A549 (cell line): ENCODE measurements at regions not wholly inside any gene's neighbourhood (a gene's known extent, or its start where the extent isn't known, plus 50 kb on each side); places are given as distances from the start of the nearest gene placed in this dataset.

ENCODE experiments used
- ATAC-seq, 2 experiments: fragments of 200-7000 bp in 1 of 2; fragments of >200 bp in 1 of 2; cut with Nextera tagmentation in 1 of 2; cut with Tn5 transposase in 1 of 2; 3 replicates each; pipeline versions ENCODE4 v1.8.0 to v1.9.1; 2018 to 2020; ENCODE audit warnings: mild to moderate bottlenecking in 1 of 2, moderate library complexity in 1 of 2
- CTCF ChIA-PET: fragments of 300-600 bp; sonication (Branson Sonifier 250); formaldehyde crosslinking; extraction: SDS; loops from one replicate; lab custom pipeline; 2021; ENCODE audit warnings: antibody characterized with exemption, inconsistent platforms; lab: Yijun Ruan, JAX
- POLR2A ChIA-PET: fragments of 350-600 bp; formaldehyde crosslinking; extraction: SDS; loops from one replicate; lab custom pipeline; 2021; ENCODE audit warnings: antibody characterized with exemption, inconsistent platforms; lab: Yijun Ruan, JAX
- DNase-seq, 2 experiments: peaks; one replicate each; pipeline versions ENCODE4 v3.0.0 to v3.0.0-alpha.2; 2011 to 2016; ENCODE audit warnings: low read depth in 1 of 2, low spot score in 1 of 2
- FAIRE-seq: peaks from 2 replicates; lab custom pipeline; 2011; peaks lifted over from hg19 to GRCh38; lab: Jason Lieb, UNC
- H3K27ac ChIP-seq, 2 experiments: fragments of >200 bp; sonication (Bioruptor Twin); formaldehyde crosslinking; 3 replicates each; pipeline ENCODE4 v1.5.1; 2016 to 2017
- H3K4me1 ChIP-seq: fragments of >200 bp; sonication (Bioruptor Twin); formaldehyde crosslinking; 3 replicates; pipeline ENCODE4 v1.6.1; 2016
- H3K4me2 ChIP-seq: fragments of >200 bp; sonication (Bioruptor Twin); formaldehyde crosslinking; 3 replicates; pipeline ENCODE4 v1.6.1; 2016
- H3K4me3 ChIP-seq: fragments of >200 bp; sonication (Bioruptor Twin); formaldehyde crosslinking; 3 replicates; pipeline ENCODE4 v1.5.1; 2016
- H3K9me3 ChIP-seq: fragments of >200 bp; sonication (Bioruptor Twin); formaldehyde crosslinking; 3 replicates; pipeline ENCODE4 v1.6.1; 2016
- BCL3 ChIP-seq: fragments of >200 bp; sonication (Bioruptor Twin); formaldehyde crosslinking; IDR thresholded peaks from 3 replicates; pipeline ENCODE4 v1.6.1; 2016
- BHLHE40 ChIP-seq: IDR thresholded peaks from 2 replicates; pipeline ENCODE4 v1.6.1; 2012; ENCODE audit warnings: low read depth, low read length, inconsistent platforms
- CBX8 ChIP-seq: fragments of 200-600 bp; sonication (generic); IDR thresholded peaks from 2 replicates; pipeline ENCODE4 v1.6.1; 2016
- CEBPB ChIP-seq, 2 experiments: fragments of >200 bp in 1 of 2; sonication (Bioruptor Twin) in 1 of 2; formaldehyde crosslinking in 1 of 2; IDR thresholded peaks; 2 replicates each; pipeline ENCODE4 v1.6.1; 2012 to 2016
- E2F6 ChIP-seq: IDR thresholded peaks from 2 replicates; pipeline ENCODE4 v1.6.1; 2012; ENCODE audit warnings: low read depth, borderline replicate concordance
- EHMT2 ChIP-seq: fragments of 200-600 bp; sonication (generic); IDR thresholded peaks from 2 replicates; pipeline ENCODE4 v1.6.1; 2016; ENCODE audit warnings: antibody characterized with exemption, low read depth, mild to moderate bottlenecking, moderate library complexity
- EP300 ChIP-seq, 2 experiments: fragments of >200 bp; sonication (Bioruptor Twin); formaldehyde crosslinking; IDR thresholded peaks; 2 replicates in 1 of 2; 3 replicates in 1 of 2; pipeline ENCODE4 v1.6.1; 2016 to 2017
- ESRRA ChIP-seq: fragments of 150-350 bp; IDR thresholded peaks from 2 replicates; pipeline ENCODE4 v1.6.1; 2014; ENCODE audit warnings: mild to moderate bottlenecking, low read length, borderline replicate concordance
- FOSB ChIP-seq: fragments of 250-450 bp; sonication (Bioruptor Pico); IDR thresholded peaks from 2 replicates; pipeline ENCODE4 v1.5.0; 2020; ENCODE audit warnings: mild to moderate bottlenecking, moderate library complexity
- FOSL2 ChIP-seq, 2 experiments: fragments of 450-650 bp in 1 of 2; fragments of >200 bp in 1 of 2; sonication (Bioruptor Twin) in 1 of 2; formaldehyde crosslinking; IDR thresholded peaks; 2 replicates each; pipeline versions ENCODE4 v1.5.0 to v1.6.1; 2016 to 2020; ENCODE audit warnings: mild to moderate bottlenecking in 1 of 2, moderate library complexity in 1 of 2
- HDAC2 ChIP-seq: fragments of 200-600 bp; sonication (generic); IDR thresholded peaks from 2 replicates; pipeline ENCODE4 v1.6.1; 2016
- HEYL ChIP-seq: fragments of 250-450 bp; sonication (Bioruptor Pico); IDR thresholded peaks from 2 replicates; pipeline ENCODE4 v1.8.0; 2021; ENCODE audit warnings: mild to moderate bottlenecking, moderate library complexity
- HOXB5 ChIP-seq: fragments of 250-450 bp; sonication (Bioruptor Pico); IDR thresholded peaks from 2 replicates; pipeline ENCODE4 v1.5.0; 2020; ENCODE audit warnings: mild to moderate bottlenecking, moderate library complexity
- JUN ChIP-seq, 2 experiments: fragments of >200 bp; sonication (Bioruptor Twin); formaldehyde crosslinking; IDR thresholded peaks; 2 replicates in 1 of 2; 3 replicates in 1 of 2; pipeline ENCODE4 v1.6.1; 2016 to 2017
- JUNB ChIP-seq: fragments of >200 bp; sonication (Bioruptor Twin); formaldehyde crosslinking; IDR thresholded peaks from 2 replicates; pipeline ENCODE4 v1.6.1; 2016
- KDM5A ChIP-seq: fragments of 200-600 bp; sonication (generic); IDR thresholded peaks from 2 replicates; pipeline ENCODE4 v1.6.1; 2016; ENCODE audit warnings: antibody characterized with exemption, mild to moderate bottlenecking
- MAX ChIP-seq: IDR thresholded peaks from 2 replicates; pipeline ENCODE4 v1.6.1; 2012
- NFE2L2 ChIP-seq: fragments of 150-350 bp; conservative IDR thresholded peaks from 2 replicates; pipeline ENCODE4 v1.6.1; 2014; ENCODE audit warnings: low read length
- NR3C1 ChIP-seq: fragments of >200 bp; sonication (Bioruptor Twin); formaldehyde crosslinking; IDR thresholded peaks from 3 replicates; pipeline ENCODE4 v1.6.1; 2017
- PBX3 ChIP-seq: IDR thresholded peaks from 2 replicates; pipeline ENCODE4 v1.6.1; 2012
- RARB ChIP-seq: fragments of 250-450 bp; sonication (Bioruptor Pico); IDR thresholded peaks from 2 replicates; pipeline ENCODE4 v1.8.0; 2021; ENCODE audit warnings: mild to moderate bottlenecking, moderate library complexity
- SMC3 ChIP-seq: fragments of >200 bp; sonication (Bioruptor Twin); formaldehyde crosslinking; IDR thresholded peaks from 3 replicates; pipeline ENCODE4 v1.6.1; 2018; ENCODE audit warnings: inconsistent platforms
- TP53 ChIP-seq: fragments of 250-450 bp; sonication (Bioruptor Pico); IDR thresholded peaks from 2 replicates; pipeline ENCODE4 v1.5.0; 2021; ENCODE audit warnings: mild to moderate bottlenecking, moderate library complexity
- ZSCAN20 ChIP-seq: fragments of 250-450 bp; sonication (Bioruptor Pico); IDR thresholded peaks from 2 replicates; pipeline ENCODE4 v1.8.0; 2022; ENCODE audit warnings: mild to moderate bottlenecking, moderate library complexity
- WGBS: methylation state at CpG from one replicate; pipeline ENCODE4 v1.1.6; 2017; ENCODE audit errors: missing lambda C conversion rate; 5-methylcytosine and 5-hydroxymethylcytosine counted together

- Histone ChIP-seq H3K4me2 (no peak overlapping the region), H3K4me1 (no peaks in the 10 kb centered on the region), H3K27ac (no peak overlapping the region)
- 69% methylated on average over 4 of the region's 4 CpGs for WGBS
- CTCF ChIA-PET, result no interaction called here
- TF ChIP-seq HEYL, result no peak
- TF ChIP-seq E2F6, result no peak
- TF ChIP-seq BCL3, result no peak
- TF ChIP-seq ZSCAN20 (CRISPR knock-in tag), result no peak
- TF ChIP-seq PBX3, result no peak
- TF ChIP-seq FOSB (CRISPR knock-in tag), result no peak
- TF ChIP-seq ESRRA, result no peak
- no peak for TF ChIP-seq SMC3
- TF ChIP-seq, all 56 proteins: peak for 0
- H3K9me3 ChIP-seq, result no peaks in the 10 kb centered on the region
- POLR2A ChIA-PET, result no interaction called here
- DNase-seq (no peak), ATAC-seq (no peak), FAIRE-seq (no peak)
- H3K4me3 ChIP-seq, result no peak overlapping the region
Observed at GRCh38 chr7:27387864-27388263, 145.3 kb downstream of the EVX1 start.

GRCh38 chr7:27388561-27388960 lies 146.0 kb downstream of the EVX1 start:
- H3K9me3 ChIP-seq, result no peaks in the 10 kb centered on the region
- no peak overlapping the region for H3K27ac ChIP-seq
- H3K4me1 ChIP-seq, result no peaks in the 10 kb centered on the region
- no peak overlapping the region for H3K4me2 ChIP-seq
- 66% methylated on average over 7 of the region's 7 CpGs for WGBS
- TF ChIP-seq EHMT2 (no peak), BHLHE40 (no peak), FOSL2 (IDR thresholded peaks at IDR 0.05) (no peak), FOSL2 (CRISPR knock-in tag; IDR thresholded peaks at IDR 0.05) (no peak), JUNB (no peak), CEBPB (IDR thresholded peaks at IDR 0.05) (no peak), RARB (CRISPR knock-in tag) (no peak), MAX (no peak), NFE2L2 (no peak), NR3C1 (no peak), TP53 (CRISPR knock-in tag) (no peak), CBX8 (no peak), JUN (IDR thresholded peaks at IDR 0.05) (no peak), KDM5A (no peak), ESRRA (no peak), HDAC2 (no peak), EP300 (IDR thresholded peaks at IDR 0.05) (no peak), HOXB5 (CRISPR knock-in tag) (no peak)
- ATAC-seq, result no peak
- CTCF ChIA-PET, result no interaction called here
- POLR2A ChIA-PET, result no interaction called here
- DNase-seq, result no peak
- FAIRE-seq, result no peak
- no peak overlapping the region for H3K4me3 ChIP-seq

- Histone ChIP-seq H3K4me1 (no peaks in the 10 kb centered on the region), H3K27ac (no peak overlapping the region), H3K4me3 (no peak overlapping the region), H3K9me3 (no peaks in the 10 kb centered on the region), H3K4me2 (no peak overlapping the region)
- ChIA-PET POLR2A (no interaction called here), CTCF (interaction anchor here (0.8 kb wide), 1 partner anchor 28 kb away, joined by 3 read pairs; no protein-coding TSS in a partner anchor)
- no peak for TF ChIP-seq HOXB5 (CRISPR knock-in tag)
- DNase-seq, result no peak
- no peak for ATAC-seq
- 61% methylated on average over 3 of the region's 3 CpGs for WGBS
- FAIRE-seq, result no peak
Observed at GRCh38 chr7:27389496-27389895, 146.9 kb downstream of the EVX1 start.
